Stimulated activated CD4-positive, alpha-beta T cell treated with anti-CD3 and anti-CD28 coated beads, TNF-alpha, amount 100 ng/mL, for 1 hour (primary cell): ENCODE measurements at regions not wholly inside any gene's neighbourhood (a gene's known extent, or its start where the extent isn't known, plus 50 kb on each side); places are given as distances from the start of the nearest gene placed in this dataset.

ENCODE experiments used
- DNase-seq, 3 donors: peaks; one replicate each; pipeline ENCODE4 v3.0.0-alpha.2; 2020; ENCODE audit warnings: low read depth in 3 of 3, low spot score in 1 of 3

- DNase-seq: no peak
Observed at GRCh38 chr10:10213237-10213636, 804.4 kb upstream of the CELF2 start.

DNA sequence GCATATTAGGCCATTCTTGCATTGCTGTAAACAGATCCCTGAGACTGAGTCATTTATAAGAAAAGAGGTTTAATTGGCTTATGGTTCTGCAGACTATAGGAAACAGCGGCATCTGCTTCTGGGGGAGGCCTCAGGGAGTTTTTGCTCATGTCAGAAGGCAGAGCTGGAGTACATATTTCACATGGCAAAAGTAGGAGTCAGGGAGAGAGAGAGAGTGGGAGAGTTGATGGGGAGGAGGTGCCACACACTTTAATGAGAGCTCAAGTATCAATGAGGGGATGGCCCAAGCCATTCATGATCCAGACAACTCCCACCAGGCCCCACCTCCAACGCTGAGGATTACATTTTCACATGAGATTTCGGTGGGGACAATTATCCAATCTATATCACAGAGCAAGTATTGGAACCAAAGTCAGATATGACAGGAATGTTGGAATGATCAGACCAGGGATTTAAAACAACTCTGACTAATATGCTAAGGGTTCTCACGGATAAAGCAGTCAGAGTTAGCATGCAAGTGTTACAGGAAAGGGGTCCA lies 795.3 kb upstream of the CELF2 start:
- DNase-seq: no peak

- DNase-seq: no peak
Observed at GRCh38 chr10:10223131-10223530, 794.5 kb upstream of the CELF2 start.

DNA sequence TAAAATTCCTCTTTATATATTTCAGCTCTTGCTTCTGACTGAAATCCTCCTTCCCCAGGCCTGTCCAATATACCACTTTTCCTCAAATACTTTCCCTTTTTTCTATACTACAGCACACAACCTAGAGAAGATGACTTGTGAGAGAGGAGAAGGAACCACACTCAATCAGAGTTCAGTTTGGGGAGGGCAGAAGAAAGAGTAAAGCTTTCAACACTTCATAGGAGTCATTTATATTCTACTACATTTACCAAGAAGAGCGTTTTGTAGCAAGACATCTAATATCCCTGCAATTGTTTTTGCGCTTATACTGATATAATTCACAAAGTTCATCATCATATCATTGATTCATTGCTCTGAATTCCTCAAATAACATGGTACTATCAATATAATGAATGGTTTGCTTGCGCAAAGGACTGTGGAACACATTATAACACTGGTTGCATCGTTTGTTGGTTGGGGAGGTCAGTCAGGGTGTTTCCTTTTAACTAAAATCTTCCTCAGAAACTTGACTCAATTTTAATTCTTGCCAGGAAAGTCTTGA lies 792.5 kb upstream of the CELF2 start:
- no peak for DNase-seq

DNA sequence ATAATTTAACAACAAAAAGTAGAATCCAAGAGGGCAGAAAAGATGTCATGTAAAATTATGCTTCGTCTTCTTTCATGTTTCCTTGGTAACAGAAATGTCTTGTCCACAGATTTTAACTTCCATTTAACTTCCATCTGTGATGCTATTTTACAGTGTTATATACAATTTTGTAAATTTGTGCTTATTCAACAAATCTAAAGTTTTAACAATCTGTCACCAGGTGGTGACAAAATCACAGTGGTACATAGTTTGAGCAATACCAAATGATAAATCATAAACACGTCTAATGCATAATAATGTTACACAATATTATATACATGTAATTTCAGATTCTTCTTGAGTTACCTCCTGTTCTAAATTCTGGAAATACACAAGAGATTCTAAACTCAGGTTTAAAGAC lies 784.4 kb upstream of the CELF2 start:
- no peak for DNase-seq

DNA sequence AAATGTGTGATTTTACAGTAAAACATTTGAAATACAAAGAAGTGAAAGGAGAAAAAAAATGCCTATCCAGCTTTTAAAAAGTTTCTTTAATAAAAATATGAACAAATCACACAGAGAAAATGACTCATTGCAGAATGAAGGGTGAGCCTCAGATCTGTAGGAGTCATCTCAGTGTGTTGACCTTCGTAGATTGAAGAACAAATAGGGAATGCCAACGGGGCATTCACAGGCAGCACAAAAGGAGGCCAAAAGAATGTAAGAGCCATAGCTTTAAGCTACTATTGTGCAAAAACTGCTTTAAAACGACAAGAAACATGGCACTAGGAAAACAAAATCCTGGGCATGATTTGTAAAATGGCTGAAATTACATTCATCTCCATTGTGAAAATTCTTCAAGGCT lies 782.7 kb upstream of the CELF2 start:
- no peak for DNase-seq

GRCh38 chr10:10247585-10247984 lies 770.1 kb upstream of the CELF2 start:
- no peak for DNase-seq

GRCh38 chr10:10256860-10257259 lies 760.8 kb upstream of the CELF2 start:
- no peak for DNase-seq

GRCh38 chr10:10259013-10259412 lies 758.7 kb upstream of the CELF2 start:
- no peak for DNase-seq

DNA sequence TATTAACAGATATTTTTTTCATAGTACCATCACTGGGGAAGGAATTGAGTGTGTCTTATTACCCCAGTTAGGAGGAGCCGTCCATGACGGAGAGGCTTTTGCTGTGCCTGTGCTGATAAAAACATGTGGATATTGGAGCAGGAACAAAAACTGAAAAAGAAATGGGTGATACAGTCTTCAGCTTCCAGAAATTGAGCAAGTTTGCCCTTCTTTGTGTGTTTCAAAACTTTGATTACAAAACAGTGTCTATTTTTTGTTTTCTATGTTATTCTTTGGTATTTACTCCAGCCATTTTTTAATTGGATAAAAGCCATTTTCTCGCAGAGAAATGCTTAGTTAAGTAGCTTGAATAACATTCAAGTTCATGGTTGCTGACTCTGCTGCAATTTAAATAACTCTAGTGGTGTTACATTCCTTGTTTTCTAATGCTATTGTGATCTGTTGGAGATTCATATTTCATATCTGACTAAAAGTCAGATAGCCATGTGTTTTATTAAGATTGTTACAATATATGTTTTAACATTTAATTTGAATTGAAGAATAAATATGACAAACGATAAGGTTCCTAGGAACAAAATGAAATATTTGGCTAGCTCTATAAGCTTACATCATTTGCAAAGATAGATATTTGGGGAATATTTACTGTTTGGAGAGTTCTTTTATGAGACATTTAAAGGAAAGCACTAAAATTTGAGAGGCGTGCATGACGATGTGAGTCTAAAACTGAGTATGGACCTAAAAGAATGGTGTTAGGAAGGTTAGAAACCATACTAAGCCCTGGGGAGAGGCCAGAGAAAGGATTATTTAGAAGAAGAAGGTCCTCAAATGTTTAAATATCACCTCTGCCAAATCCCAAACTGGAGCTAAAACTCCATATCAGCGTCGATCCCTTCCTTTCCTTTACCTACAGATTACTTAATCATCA lies 747.3 kb upstream of the CELF2 start:
- no peak for DNase-seq

DNA sequence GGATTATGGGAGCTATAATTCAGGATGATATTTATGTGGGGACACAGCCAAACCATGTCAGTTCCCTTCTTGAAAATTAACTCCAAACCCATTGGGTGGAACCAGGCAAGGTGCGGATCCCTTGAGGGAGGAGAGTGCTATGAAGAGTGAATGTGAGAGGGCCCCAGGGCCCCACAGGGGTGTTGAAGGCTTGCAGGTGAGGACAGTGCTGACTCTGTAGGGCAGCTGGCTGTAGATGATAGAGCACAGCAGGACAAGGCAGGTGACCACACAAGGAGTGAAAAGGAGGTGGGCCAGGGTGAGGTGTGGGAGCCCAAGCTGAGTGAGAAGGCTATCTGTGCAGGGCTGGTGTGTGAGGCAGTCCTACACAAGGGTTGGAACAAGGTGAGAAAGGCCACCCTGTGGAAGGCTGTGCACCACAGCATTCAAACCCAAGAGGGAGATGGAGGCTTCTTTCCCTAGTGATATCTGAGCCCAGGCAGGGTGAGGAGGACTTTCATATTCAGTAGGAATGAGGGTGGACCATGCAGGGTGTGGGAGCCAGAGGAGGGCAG lies 746.0 kb upstream of the CELF2 start:
- no peak for DNase-seq

DNA sequence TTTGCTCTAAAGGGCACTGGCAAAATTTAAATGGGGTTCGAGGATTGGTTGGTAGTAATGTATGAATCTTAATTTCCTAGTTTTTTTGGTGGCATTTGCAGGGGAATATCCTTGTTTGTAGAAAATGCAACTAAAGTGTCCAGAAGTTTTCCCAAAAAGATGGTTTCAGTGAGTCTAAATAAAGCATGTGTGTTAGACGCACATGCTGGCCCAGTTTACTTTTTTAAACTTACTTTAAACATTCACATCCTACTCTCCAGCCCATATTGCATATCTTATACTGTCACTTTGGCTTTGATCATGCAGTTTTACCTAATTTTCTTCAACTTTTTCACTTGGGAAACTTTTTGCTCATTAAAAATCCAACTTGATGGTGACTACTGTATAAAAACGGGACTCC lies 744.0 kb upstream of the CELF2 start:
- DNase-seq: no peak

GRCh38 chr10:10279906-10280305 lies 737.8 kb upstream of the CELF2 start:
- no peak for DNase-seq

GRCh38 chr10:10292501-10292900 lies 725.2 kb upstream of the CELF2 start:
- no peak for DNase-seq

DNA sequence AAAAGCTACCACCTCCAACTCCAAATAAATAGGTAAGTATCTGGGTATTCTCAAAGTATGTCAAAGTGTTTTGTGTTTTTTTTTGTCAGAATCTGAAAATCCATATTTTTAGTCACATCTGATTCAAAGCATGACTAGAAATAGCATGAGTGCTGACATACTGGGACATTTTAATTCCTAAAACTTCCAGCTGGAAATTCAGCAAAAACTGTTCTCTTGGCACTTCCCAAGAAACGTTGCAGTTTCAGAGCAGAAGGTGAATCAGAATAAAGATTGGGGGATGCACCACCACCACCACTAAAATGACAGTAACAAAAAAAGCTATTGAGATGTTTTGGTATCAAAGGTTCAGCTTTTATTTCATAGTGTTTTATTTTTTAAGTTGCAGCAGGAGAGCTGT lies 724.6 kb upstream of the CELF2 start:
- no peak for DNase-seq

GRCh38 chr10:10293481-10293951 lies 724.2 kb upstream of the CELF2 start:
- no peak for DNase-seq

GRCh38 chr10:10294184-10294880 lies 723.3 kb upstream of the CELF2 start:
- no peak for DNase-seq

- DNase-seq: no peak
Observed at GRCh38 chr10:10294881-10295529, 722.7 kb upstream of the CELF2 start.

- no peak for DNase-seq
Observed at GRCh38 chr10:10295537-10295936, 722.1 kb upstream of the CELF2 start.

DNA sequence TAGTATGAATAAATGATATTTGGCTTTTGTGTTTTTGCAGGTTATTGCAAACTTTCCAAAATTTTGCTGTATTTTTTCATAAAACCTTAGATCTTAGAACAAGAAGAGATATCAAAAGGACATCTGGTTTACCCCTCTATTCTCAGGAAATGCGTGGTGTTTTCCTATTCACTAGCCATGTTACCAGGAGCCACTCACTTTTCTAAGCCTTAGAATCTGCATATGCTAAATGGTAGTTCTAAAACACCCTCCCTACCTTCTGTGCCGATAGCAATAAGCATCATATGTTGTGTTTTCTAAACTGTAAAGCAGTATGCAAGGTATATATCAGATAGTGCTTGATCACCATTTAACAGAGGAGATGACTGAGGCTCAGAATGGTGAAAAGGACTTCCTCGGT lies 715.0 kb upstream of the CELF2 start:
- no peak for DNase-seq

GRCh38 chr10:10307036-10307435 lies 710.6 kb upstream of the CELF2 start:
- no peak for DNase-seq
